ENCODE measurements at regions not wholly inside any gene's neighbourhood (a gene's known extent, or its start where the extent isn't known, plus 50 kb on each side); places are given as distances from the start of the nearest gene placed in this dataset.

- H3K79me2 ChIP-seq (ENCODE audit: insufficient read depth, low read length) = no peaks in the 10 kb centered on the region
- ChIA-PET POLR2A (no interaction called here), CTCF (no interaction called here), RAD21 (ENCODE audit: low non-redundant PET in 1 of 2, low total read pairs in 2 of 2, uncharacterized antibody in 2 of 2, unreplicated experiment in 2 of 2) (no interaction called here)
- no peak for DNase-seq (ENCODE audit: low read depth, low spot score)
- no peak overlapping the region for H3K27ac ChIP-seq (ENCODE audit: low read depth, low read length)
- H3K9ac ChIP-seq (ENCODE audit: low read length) = no peak overlapping the region
- H3K9me2 ChIP-seq (ENCODE audit: insufficient read depth) = no peaks in the 10 kb centered on the region
- H3K36me3 ChIP-seq (ENCODE audit: control insufficient read depth in 1 of 2, insufficient read depth in 2 of 2, low read length in 2 of 2) = no peaks in the 10 kb centered on the region
- no peaks in the 10 kb centered on the region for H4K20me1 ChIP-seq (ENCODE audit: insufficient read depth)
- ATAC-seq = no peak
- no peak overlapping the region for H3K4me2 ChIP-seq (ENCODE audit: low read length)
- H3K9me3 ChIP-seq (ENCODE audit: control insufficient read depth in 1 of 2, insufficient read depth in 1 of 2, low read depth in 1 of 2, low read length in 2 of 2) = no peaks in the 10 kb centered on the region
- BruUV-seq (replicated peaks) = no TSS peak
- H3K4me1 ChIP-seq (ENCODE audit: control insufficient read depth in 1 of 2, insufficient read depth in 2 of 2, low read length in 2 of 2) = no peaks in the 10 kb centered on the region
- peaks cover 10% of the 10 kb centered on the region; the same call in 1 of the 2 replicates for H3K27me3 ChIP-seq (ENCODE audit: insufficient read depth, low read length)
- no peak overlapping the region for H2AFZ ChIP-seq (ENCODE audit: low read depth, low read length, poor library complexity, severe bottlenecking)
- no peak for TF ChIP-seq CEBPB (IDR thresholded peaks at IDR 0.05; ENCODE audit: low read depth)
- no peak for TF ChIP-seq ZBTB33 (IDR thresholded peaks at IDR 0.05; ENCODE audit: extremely low read depth, insufficient replicate concordance, low read length)
- no peak for TF ChIP-seq SRF (IDR thresholded peaks at IDR 0.05; ENCODE audit: low read depth)
- no peak for TF ChIP-seq CTCF (IDR thresholded peaks at IDR 0.05 in 2 of 3, conservative IDR thresholded peaks at IDR 0.05 in 1 of 3; ENCODE audit: borderline replicate concordance in 1 of 3, insufficient read depth in 1 of 3, low read depth in 2 of 3, low read length in 2 of 3)
- TF ChIP-seq ELF1 (IDR thresholded peaks at IDR 0.05; ENCODE audit: borderline replicate concordance, low read depth) = no peak
- no peak for TF ChIP-seq EZH2 (IDR thresholded peaks at IDR 0.05)
- TF ChIP-seq SP1 (IDR thresholded peaks at IDR 0.05; ENCODE audit: low read depth) = no peak
- no peak for TF ChIP-seq YY1 (IDR thresholded peaks at IDR 0.05; ENCODE audit: extremely low read depth, insufficient replicate concordance, low read depth, low read length)
- TF ChIP-seq TCF7L2 (IDR thresholded peaks at IDR 0.05; ENCODE audit: borderline replicate concordance, extremely low read depth, insufficient read depth, insufficient read length) = no peak
- intact Hi-C loops (cut with micrococcal nuclease) = no loop called here
- H3K4me3 ChIP-seq (replicated peaks in 1 of 2; ENCODE audit: low read depth in 1 of 2, low read length in 2 of 2) = no peak overlapping the region
Measured at GRCh38 chr17:73826181-73826871, 182.1 kb upstream of the SDK2 start.

Measured in HCT116 (cell line).